VCaP (cell line): ENCODE measurements at regions not wholly inside any gene's neighbourhood (a gene's known extent, or its start where the extent isn't known, plus 50 kb on each side); places are given as distances from the start of the nearest gene placed in this dataset.

Experiments used
- H3K27ac ChIP-seq: fragments of 450-650 bp; 2 replicates; pipeline ENCODE4 v1.5.1; 2017
- CTCF ChIP-seq: fragments of 450-650 bp; conservative IDR thresholded peaks from 2 replicates; pipeline ENCODE4 v1.5.1; 2017; ENCODE audit warnings: mild to moderate bottlenecking, moderate library complexity

DNA sequence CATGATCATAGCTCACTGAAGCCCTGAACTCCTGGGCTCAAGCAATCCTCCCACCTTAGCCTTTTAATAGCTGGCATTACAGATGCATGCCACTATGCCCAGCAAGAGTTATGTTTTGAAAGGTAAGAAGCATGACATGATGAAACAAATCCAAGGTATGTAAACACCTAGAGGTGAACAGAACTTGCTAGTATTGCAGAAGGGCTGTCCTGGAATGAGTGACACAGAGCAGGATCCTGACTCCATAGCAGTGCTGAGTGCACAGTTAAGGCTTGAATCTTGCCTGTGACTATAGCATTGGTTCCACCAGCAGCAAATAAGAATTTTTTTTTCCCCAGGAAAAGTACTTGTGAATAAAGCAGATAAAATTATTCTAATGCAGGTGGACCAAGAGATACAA is 309.5 kb downstream of the PIK3C3 start:
- TF ChIP-seq CTCF: no peak
- H3K27ac ChIP-seq: peak overlapping the region; percentile 70; the same call in 1 of the 2 replicates

- H3K27ac ChIP-seq: no peak overlapping the region
- TF ChIP-seq CTCF: no peak
Observed at GRCh38 chr18:42268186-42268725, 313.2 kb downstream of the PIK3C3 start.

- no peak overlapping the region for H3K27ac ChIP-seq
- TF ChIP-seq CTCF: no peak
Observed at GRCh38 chr18:42268798-42269197, 313.8 kb downstream of the PIK3C3 start.

GRCh38 chr18:42271647-42272414 is 316.8 kb downstream of the PIK3C3 start:
- no peak for TF ChIP-seq CTCF
- no peak overlapping the region for H3K27ac ChIP-seq

DNA sequence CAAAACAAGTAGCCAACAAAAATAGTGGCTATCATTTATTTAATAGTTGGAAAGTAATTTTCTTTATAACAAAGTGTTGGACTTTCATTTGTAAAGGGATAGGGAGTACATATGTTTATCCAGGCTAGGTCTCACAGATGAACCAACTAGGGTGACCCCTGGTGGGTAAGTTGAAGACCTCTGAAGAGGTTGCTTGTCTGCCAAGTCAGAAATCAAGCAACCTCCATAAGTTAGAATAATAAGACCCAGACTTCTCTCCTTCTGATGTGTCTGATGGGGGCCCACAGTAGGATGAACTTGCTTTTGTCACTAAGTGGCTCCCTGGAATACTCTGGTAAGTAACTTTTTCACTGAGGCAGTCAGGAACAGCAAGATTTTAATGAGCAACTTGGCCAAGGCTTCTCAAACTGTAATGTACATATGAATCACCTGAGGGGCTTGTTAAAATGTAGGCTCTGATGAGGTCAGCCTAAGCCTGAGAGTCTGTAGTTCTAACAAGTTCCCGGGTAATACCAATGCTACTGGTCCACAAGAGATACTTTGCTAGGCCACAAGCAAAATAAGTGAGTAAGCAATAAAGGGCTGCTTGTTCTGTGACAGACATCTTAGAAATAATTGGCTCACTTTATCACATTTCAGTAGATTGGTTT is 319.6 kb downstream of the PIK3C3 start:
- no peak overlapping the region for H3K27ac ChIP-seq
- TF ChIP-seq CTCF: peak; percentile 51

- no peak for TF ChIP-seq CTCF
- H3K27ac ChIP-seq: no peak overlapping the region
Observed at GRCh38 chr18:42275138-42275535, 320.1 kb downstream of the PIK3C3 start.

DNA sequence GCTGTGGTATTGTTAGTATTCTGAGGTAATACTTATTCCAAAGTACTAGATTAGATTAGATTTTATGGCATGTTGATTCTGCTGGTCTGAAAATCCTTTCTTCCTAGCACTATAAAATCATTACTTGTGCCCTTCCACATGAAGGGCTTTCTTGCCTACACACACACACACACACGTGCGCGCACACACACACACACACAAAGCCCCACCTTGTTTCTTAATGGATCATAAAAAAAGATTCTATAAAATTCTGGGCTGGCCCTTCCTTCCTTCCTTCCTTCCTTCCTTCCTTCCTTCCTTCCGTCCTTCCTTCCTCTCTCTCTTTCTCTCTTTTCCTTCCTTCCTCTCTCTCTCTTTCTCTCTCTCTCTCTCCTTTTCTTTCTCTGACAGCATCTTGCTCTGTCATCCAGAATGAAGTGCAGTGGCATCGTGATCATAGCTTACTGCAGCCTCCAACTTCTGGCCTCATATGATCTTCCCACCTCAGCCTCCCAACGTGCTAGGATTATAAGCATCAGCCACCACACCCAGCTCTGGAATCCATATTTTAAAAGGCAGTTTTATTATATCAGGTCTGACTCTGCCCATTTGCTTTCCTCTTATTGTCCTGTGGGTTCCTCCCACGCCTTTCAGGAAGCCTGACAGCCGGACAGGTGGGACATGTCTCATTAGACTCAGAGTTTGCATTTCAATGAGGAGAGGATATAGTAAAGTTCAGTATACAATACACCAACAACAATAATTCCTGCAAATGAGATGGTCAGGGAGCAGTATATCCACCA is 321.1 kb downstream of the PIK3C3 start:
- H3K27ac ChIP-seq: no peak overlapping the region
- no peak for TF ChIP-seq CTCF
